HAP-1 (cell line): ENCODE measurements at regions not wholly inside any gene's neighbourhood (a gene's known extent, or its start where the extent isn't known, plus 50 kb on each side); places are given as distances from the start of the nearest gene placed in this dataset.
"Not testable (repeated sequence)": the region's sequence is repeated elsewhere in the genome, so short reads cannot be mapped to it uniquely, and the experiment has no call there.

Source experiments
- DNase-seq, 2 experiments: peaks; one replicate each; pipeline ENCODE4 v3.0.0-alpha.2; 2016 to 2020; ENCODE audit warnings: low spot score in 2 of 2
- H3K27me3 ChIP-seq: fragments of 250-450 bp; sonication (Bioruptor Pico); 2 replicates; pipeline ENCODE4 v1.5.1; 2020; ENCODE audit warnings: low read depth, mild to moderate bottlenecking, moderate library complexity
- H3K36me3 ChIP-seq: fragments of 250-450 bp; sonication (Bioruptor Pico); replicated peaks from 2 replicates; pipeline ENCODE4 v1.5.1; 2020; ENCODE audit warnings: mild to moderate bottlenecking
- H3K4me1 ChIP-seq: fragments of 250-450 bp; sonication (Bioruptor Pico); 2 replicates; pipeline ENCODE4 v1.5.1; 2020; ENCODE audit warnings: mild to moderate bottlenecking
- H3K4me3 ChIP-seq: fragments of 250-450 bp; sonication (Bioruptor Pico); 2 replicates; pipeline ENCODE4 v1.5.1; 2020; ENCODE audit warnings: mild to moderate bottlenecking, moderate library complexity
- H3K9me3 ChIP-seq: fragments of 250-450 bp; sonication (Bioruptor Pico); 2 replicates; pipeline ENCODE4 v1.5.1; 2020; ENCODE audit warnings: mild to moderate bottlenecking, moderate library complexity
- in situ Hi-C: fragments of 300-500 bp; cut with MboI; formaldehyde crosslinking; loops from 3 replicates; pipeline ENCODE4 v1.14.3; 2020; ENCODE audit warnings: low sequenced_read_pairs, inconsistent platforms, mixed read lengths

- H3K27me3 ChIP-seq: no peaks in the 10 kb centered on the region
- in situ Hi-C loops: no loop called here
- DNase-seq: no peak
- H3K36me3 ChIP-seq: no peaks in the 10 kb centered on the region
- no peaks in the 10 kb centered on the region for H3K9me3 ChIP-seq
- H3K4me3 ChIP-seq: no peak overlapping the region
- H3K4me1 ChIP-seq: no peaks in the 10 kb centered on the region
Measured at GRCh38 chr6:112401083-112401482, 54.0 kb downstream of the RFPL4B start.

GRCh38 chr6:112407101-112407590, 60.0 kb downstream of the RFPL4B start:
- no peaks in the 10 kb centered on the region for H3K9me3 ChIP-seq
- H3K4me3 ChIP-seq: no peak overlapping the region
- no peak for DNase-seq
- H3K27me3 ChIP-seq: no peaks in the 10 kb centered on the region
- in situ Hi-C loops: no loop called here
- H3K4me1 ChIP-seq: no peaks in the 10 kb centered on the region
- H3K36me3 ChIP-seq: no peaks in the 10 kb centered on the region

GRCh38 chr6:112408522-112408921, 61.4 kb downstream of the RFPL4B start:
- no peaks in the 10 kb centered on the region; the same call in 1 of the 2 replicates for H3K4me1 ChIP-seq
- in situ Hi-C loops: no loop called here
- no peaks in the 10 kb centered on the region for H3K27me3 ChIP-seq
- H3K36me3 ChIP-seq: no peaks in the 10 kb centered on the region
- no peak overlapping the region for H3K4me3 ChIP-seq
- no peaks in the 10 kb centered on the region for H3K9me3 ChIP-seq
- no peak for DNase-seq

GRCh38 chr6:112409311-112409710, 62.2 kb downstream of the RFPL4B start:
- H3K27me3 ChIP-seq: no peaks in the 10 kb centered on the region
- H3K9me3 ChIP-seq: no peaks in the 10 kb centered on the region
- no peak overlapping the region for H3K4me3 ChIP-seq
- H3K4me1 ChIP-seq: no peaks in the 10 kb centered on the region; the same call in 1 of the 2 replicates
- in situ Hi-C loops: no loop called here
- no peaks in the 10 kb centered on the region for H3K36me3 ChIP-seq
- DNase-seq: no peak

- Histone ChIP-seq H3K4me1 (no peaks in the 10 kb centered on the region; the same call in 1 of the 2 replicates), H3K4me3 (no peak overlapping the region), H3K36me3 (no peaks in the 10 kb centered on the region), H3K9me3 (no peaks in the 10 kb centered on the region), H3K27me3 (no peaks in the 10 kb centered on the region)
- DNase-seq: no peak
- in situ Hi-C loops: no loop called here
Measured at GRCh38 chr6:112413780-112414179, 66.7 kb downstream of the RFPL4B start.

- no peaks in the 10 kb centered on the region; the same call in 1 of the 2 replicates for H3K4me1 ChIP-seq
- H3K9me3 ChIP-seq: no peaks in the 10 kb centered on the region
- H3K4me3 ChIP-seq: no peak overlapping the region
- DNase-seq: no peak
- H3K27me3 ChIP-seq: no peaks in the 10 kb centered on the region
- H3K36me3 ChIP-seq: no peaks in the 10 kb centered on the region
- in situ Hi-C loops: no loop called here
Measured at GRCh38 chr6:112415366-112415765, 68.2 kb downstream of the RFPL4B start.

- Histone ChIP-seq H3K36me3 (no peaks in the 10 kb centered on the region), H3K4me1 (no peaks in the 10 kb centered on the region; the same call in 1 of the 2 replicates), H3K9me3 (no peaks in the 10 kb centered on the region), H3K27me3 (no peaks in the 10 kb centered on the region), H3K4me3 (no peak overlapping the region)
- no peak for DNase-seq
- in situ Hi-C loops: no loop called here
Measured at GRCh38 chr6:112416866-112417265, 69.7 kb downstream of the RFPL4B start.

GRCh38 chr6:112427011-112427410, 79.9 kb downstream of the RFPL4B start:
- H3K4me1 ChIP-seq, H3K27me3 ChIP-seq, H3K9me3 ChIP-seq, H3K4me3 ChIP-seq, DNase-seq, in situ Hi-C loops, H3K36me3 ChIP-seq: not testable (repeated sequence)

GRCh38 chr6:112427499-112427898, 80.4 kb downstream of the RFPL4B start:
- no peaks in the 10 kb centered on the region for H3K27me3 ChIP-seq
- in situ Hi-C loops: no loop called here
- no peaks in the 10 kb centered on the region for H3K36me3 ChIP-seq
- no peaks in the 10 kb centered on the region for H3K4me1 ChIP-seq
- H3K4me3 ChIP-seq: no peak overlapping the region
- no peak for DNase-seq
- no peaks in the 10 kb centered on the region for H3K9me3 ChIP-seq

GRCh38 chr6:112428477-112428876, 81.3 kb downstream of the RFPL4B start:
- Histone ChIP-seq H3K27me3 (no peaks in the 10 kb centered on the region), H3K4me3 (no peak overlapping the region), H3K36me3 (no peaks in the 10 kb centered on the region), H3K9me3 (no peaks in the 10 kb centered on the region), H3K4me1 (no peaks in the 10 kb centered on the region; the same call in 1 of the 2 replicates)
- DNase-seq: no peak
- in situ Hi-C loops: no loop called here

- peak in 1 of 2 experiments; percentile 25 for DNase-seq
- Histone ChIP-seq H3K27me3 (no peaks in the 10 kb centered on the region), H3K4me3 (no peak overlapping the region), H3K36me3 (no peaks in the 10 kb centered on the region), H3K4me1 (peaks cover 7% of the 10 kb centered on the region), H3K9me3 (no peaks in the 10 kb centered on the region)
- in situ Hi-C loops: no loop called here
Measured at GRCh38 chr6:112429226-112429625, 82.1 kb downstream of the RFPL4B start.

- H3K27me3 ChIP-seq: no peaks in the 10 kb centered on the region
- peaks cover 8% of the 10 kb centered on the region for H3K4me1 ChIP-seq
- DNase-seq: no peak
- in situ Hi-C loops: no loop called here
- no peaks in the 10 kb centered on the region for H3K9me3 ChIP-seq
- no peaks in the 10 kb centered on the region for H3K36me3 ChIP-seq
- no peak overlapping the region for H3K4me3 ChIP-seq
Measured at GRCh38 chr6:112431803-112432202, 84.7 kb downstream of the RFPL4B start.

GRCh38 chr6:112432853-112433252, 85.7 kb downstream of the RFPL4B start:
- in situ Hi-C loops: no loop called here
- Histone ChIP-seq H3K4me3 (no peak overlapping the region), H3K4me1 (peaks cover 11% of the 10 kb centered on the region), H3K9me3 (no peaks in the 10 kb centered on the region), H3K36me3 (no peaks in the 10 kb centered on the region), H3K27me3 (no peaks in the 10 kb centered on the region)
- DNase-seq: no peak

- no peaks in the 10 kb centered on the region for H3K36me3 ChIP-seq
- H3K4me3 ChIP-seq: no peak overlapping the region
- H3K4me1 ChIP-seq: peaks cover 11% of the 10 kb centered on the region
- DNase-seq: peak in 1 of 2 experiments; percentile 38
- H3K9me3 ChIP-seq: no peaks in the 10 kb centered on the region
- in situ Hi-C loops: no loop called here
- H3K27me3 ChIP-seq: no peaks in the 10 kb centered on the region
Measured at GRCh38 chr6:112433457-112433856, 86.3 kb downstream of the RFPL4B start.

GRCh38 chr6:112434896-112435435, 87.8 kb downstream of the RFPL4B start:
- no peaks in the 10 kb centered on the region for H3K36me3 ChIP-seq
- in situ Hi-C loops: no loop called here
- no peaks in the 10 kb centered on the region for H3K9me3 ChIP-seq
- H3K27me3 ChIP-seq: no peaks in the 10 kb centered on the region
- H3K4me3 ChIP-seq: no peak overlapping the region
- DNase-seq: no peak
- peaks cover 11% of the 10 kb centered on the region for H3K4me1 ChIP-seq
